ENCODE measurements at regions not wholly inside any gene's neighbourhood (a gene's known extent, or its start where the extent isn't known, plus 50 kb on each side); places are given as distances from the start of the nearest gene placed in this dataset.

DNA sequence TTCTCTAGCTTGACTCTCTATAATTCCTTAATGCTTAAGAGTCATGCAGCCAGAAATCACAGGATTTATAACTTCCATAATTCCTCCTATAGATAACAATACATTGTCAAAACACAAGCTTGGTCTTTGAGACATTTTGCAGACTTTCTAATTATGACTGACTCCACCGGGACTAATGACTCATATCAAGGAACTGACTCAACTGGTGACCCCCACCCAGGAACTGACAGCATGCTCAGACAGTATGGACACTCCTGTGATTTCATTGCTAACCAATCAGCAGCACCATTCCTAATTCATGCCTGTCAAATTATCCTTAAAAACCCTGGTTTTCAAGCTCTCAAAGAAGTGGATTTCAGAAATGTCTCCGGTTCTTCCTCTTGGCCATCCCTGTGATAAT, 670.5 kb upstream of the IMPG1 start:
- no peak overlapping the region for H3K4me3 ChIP-seq (ENCODE audit: low read depth, low read length)
- TF ChIP-seq, protein P1, sequence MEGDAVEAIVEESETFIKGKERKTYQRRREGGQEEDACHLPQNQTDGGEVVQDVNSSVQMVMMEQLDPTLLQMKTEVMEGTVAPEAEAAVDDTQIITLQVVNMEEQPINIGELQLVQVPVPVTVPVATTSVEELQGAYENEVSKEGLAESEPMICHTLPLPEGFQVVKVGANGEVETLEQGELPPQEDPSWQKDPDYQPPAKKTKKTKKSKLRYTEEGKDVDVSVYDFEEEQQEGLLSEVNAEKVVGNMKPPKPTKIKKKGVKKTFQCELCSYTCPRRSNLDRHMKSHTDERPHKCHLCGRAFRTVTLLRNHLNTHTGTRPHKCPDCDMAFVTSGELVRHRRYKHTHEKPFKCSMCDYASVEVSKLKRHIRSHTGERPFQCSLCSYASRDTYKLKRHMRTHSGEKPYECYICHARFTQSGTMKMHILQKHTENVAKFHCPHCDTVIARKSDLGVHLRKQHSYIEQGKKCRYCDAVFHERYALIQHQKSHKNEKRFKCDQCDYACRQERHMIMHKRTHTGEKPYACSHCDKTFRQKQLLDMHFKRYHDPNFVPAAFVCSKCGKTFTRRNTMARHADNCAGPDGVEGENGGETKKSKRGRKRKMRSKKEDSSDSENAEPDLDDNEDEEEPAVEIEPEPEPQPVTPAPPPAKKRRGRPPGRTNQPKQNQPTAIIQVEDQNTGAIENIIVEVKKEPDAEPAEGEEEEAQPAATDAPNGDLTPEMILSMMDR (IDR thresholded peaks at IDR 0.05; ENCODE audit: borderline replicate concordance, insufficient read depth, low read depth, low read length), result no peak

DNA sequence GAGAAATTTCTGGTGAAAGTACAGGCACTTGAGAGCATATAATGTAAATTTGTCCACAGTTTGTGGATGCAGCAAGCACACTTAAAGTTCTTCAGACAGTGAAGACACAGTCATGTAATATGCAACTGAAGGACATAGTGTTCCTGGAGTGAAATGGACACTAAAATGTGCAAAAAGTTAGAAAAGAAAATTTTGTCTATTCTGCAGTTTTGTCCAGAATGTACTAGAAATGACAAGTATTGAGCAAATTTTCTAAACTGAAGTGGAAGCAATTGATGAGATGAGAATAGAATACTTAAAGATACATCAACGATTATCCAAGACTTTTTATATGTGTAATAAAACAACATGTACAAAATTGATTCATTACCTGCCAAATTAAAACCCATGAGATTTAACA, 647.0 kb upstream of the IMPG1 start:
- H3K4me3 ChIP-seq (ENCODE audit: low read depth, low read length), result no peak overlapping the region
- TF ChIP-seq, protein P1 (IDR thresholded peaks at IDR 0.05; ENCODE audit: borderline replicate concordance, insufficient read depth, low read depth, low read length), result no peak

DNA sequence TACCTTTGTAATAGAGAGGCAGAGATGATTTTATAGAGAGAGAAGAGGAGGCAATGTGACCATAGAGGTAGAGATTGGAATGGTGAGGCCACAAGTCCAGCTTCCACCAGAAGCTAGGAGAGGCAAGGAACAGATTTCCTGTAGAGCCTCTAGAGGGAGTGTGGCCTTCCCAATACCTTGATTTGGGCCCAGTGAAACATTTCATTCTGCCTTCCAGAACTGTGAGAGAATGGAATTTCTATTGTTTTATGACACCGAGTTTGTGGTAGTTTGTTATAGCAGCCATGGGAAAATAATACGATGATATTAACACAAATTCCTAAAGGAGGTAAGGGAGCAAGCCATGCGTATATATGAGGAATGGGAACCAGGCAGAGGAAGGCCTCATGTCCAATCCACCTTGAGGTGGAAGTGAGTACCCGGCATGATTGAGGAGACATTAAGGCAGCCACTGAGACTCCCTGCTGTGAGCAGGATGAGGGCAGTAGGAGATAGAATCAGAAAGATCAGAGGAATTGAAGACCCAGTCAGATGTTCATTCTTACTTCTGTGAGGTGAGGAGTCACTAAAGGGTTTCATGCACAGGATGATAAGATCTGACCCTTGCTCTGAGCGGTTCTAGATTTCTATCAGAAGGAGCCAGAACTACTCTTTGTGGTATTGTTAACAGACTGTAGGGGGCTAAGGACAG, 636.3 kb upstream of the IMPG1 start:
- TF ChIP-seq, protein P1 (IDR thresholded peaks at IDR 0.05; ENCODE audit: borderline replicate concordance, insufficient read depth, low read depth, low read length), result no peak
- no peak overlapping the region for H3K4me3 ChIP-seq (ENCODE audit: low read depth, low read length)

DNA sequence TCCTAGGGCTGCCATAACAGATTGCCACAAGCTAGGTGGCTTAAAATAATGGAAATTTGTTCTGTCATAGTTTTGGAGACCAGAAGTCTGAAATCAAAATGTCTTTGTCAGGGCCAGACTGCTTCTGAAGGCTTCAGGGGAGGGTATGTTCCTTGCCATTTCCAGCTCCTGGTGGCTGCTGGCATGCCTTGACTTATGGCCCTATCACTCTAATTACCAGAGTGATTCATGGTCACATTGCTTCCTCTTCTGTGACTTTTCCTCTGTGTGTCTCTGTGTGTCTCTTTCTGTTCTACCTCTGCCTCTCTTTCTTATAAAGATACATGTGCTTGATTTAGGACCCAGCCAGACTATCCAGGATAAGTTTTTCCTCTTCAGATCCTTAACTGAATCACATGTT, 635.2 kb upstream of the IMPG1 start:
- TF ChIP-seq, protein P1 (IDR thresholded peaks at IDR 0.05; ENCODE audit: borderline replicate concordance, insufficient read depth, low read depth, low read length), result no peak

DNA sequence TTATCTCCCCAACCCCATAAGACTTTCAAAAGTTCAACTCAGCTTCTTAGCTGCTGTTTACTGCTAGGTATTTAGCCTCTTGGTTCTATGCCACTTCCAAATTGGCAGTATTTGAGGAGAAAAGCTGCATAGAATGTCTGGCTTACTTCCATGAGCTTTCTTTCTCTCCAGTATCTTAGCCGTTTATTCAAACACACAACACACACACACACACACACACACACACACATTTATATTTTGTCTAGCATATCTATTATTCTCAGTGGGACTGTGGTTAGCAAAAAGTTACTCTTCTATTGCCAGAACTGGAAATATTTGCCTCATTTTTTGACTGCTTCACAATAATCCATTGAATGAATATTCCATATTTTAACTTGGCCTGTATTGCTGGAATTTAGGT, 634.2 kb upstream of the IMPG1 start:
- TF ChIP-seq, protein P1 (IDR thresholded peaks at IDR 0.05; ENCODE audit: borderline replicate concordance, insufficient read depth, low read depth, low read length), result no peak
- no peak overlapping the region for H3K4me3 ChIP-seq (ENCODE audit: low read depth, low read length)

More for the DNA sequence above, 635.2 kb upstream of the IMPG1 start:
- H3K4me3 ChIP-seq (ENCODE audit: low read depth, low read length), result no peak overlapping the region

DNA sequence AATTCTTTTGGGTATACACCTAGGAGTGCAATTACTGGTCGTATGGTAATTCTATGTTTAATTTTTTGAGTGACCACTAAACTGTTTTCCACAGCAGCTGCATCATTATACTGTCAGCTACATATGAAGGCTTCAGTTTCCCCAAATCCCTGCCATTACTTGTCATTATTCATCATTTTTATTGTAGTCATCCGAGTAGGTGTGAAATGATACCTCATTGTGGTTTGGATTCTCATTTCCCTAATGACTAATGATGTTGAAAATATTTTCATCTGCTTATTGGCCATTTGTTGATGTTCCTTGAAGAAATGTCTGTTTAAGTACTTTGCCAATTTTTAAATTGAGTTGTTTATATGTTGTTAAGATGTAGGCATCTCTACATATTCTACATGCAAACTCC, 633.6 kb upstream of the IMPG1 start:
- H3K4me3 ChIP-seq (ENCODE audit: low read depth, low read length), result no peak overlapping the region
- TF ChIP-seq, protein P1 (IDR thresholded peaks at IDR 0.05; ENCODE audit: borderline replicate concordance, insufficient read depth, low read depth, low read length), result no peak

DNA sequence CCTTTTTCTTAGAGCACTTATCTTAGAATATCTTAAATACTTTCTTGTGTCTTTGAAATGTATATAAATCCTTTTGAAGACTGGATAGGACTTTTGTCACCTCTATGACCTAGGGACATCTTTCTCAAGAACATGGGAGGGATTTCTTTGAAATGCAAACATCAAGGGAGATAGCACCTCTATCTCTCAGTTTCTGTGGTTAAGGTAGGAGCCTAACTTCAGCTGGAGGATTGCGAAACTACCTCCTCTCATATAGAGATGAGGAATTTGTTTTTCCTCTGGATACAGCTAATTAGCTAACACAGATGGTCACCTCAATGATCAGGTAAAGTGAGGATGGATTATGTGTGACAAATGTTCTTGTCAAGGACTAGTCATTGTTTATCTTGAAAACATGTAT, 631.3 kb upstream of the IMPG1 start:
- TF ChIP-seq, protein P1 (IDR thresholded peaks at IDR 0.05; ENCODE audit: borderline replicate concordance, insufficient read depth, low read depth, low read length), result no peak

More for the DNA sequence above, 631.3 kb upstream of the IMPG1 start:
- H3K4me3 ChIP-seq (ENCODE audit: low read depth, low read length), result no peak overlapping the region

All from GM12875 (cell line).